ENCODE measurements at regions not wholly inside any gene's neighbourhood (a gene's known extent, or its start where the extent isn't known, plus 50 kb on each side); places are given as distances from the start of the nearest gene placed in this dataset.

DNA sequence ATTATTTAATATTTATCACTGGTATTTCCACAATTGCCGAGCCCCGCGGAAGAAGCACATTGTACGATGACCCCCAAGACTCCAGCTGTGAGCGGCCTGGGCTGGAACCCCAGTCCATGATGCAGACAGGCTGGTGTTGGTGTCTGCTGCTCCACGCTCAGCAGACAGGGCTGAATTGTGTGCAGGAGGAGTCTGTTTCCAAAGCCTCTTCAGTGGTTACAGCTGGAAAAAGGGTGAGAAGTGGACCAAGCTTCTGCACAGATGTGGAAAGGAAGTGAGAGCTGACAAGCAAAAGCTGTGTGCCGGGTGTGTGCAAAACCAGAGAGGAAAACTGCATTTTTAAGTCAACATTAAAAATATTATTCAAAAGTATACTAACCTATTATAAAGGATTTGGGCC lies 500.4 kb downstream of the GALR1 start:
- TF ChIP-seq, protein P1, sequence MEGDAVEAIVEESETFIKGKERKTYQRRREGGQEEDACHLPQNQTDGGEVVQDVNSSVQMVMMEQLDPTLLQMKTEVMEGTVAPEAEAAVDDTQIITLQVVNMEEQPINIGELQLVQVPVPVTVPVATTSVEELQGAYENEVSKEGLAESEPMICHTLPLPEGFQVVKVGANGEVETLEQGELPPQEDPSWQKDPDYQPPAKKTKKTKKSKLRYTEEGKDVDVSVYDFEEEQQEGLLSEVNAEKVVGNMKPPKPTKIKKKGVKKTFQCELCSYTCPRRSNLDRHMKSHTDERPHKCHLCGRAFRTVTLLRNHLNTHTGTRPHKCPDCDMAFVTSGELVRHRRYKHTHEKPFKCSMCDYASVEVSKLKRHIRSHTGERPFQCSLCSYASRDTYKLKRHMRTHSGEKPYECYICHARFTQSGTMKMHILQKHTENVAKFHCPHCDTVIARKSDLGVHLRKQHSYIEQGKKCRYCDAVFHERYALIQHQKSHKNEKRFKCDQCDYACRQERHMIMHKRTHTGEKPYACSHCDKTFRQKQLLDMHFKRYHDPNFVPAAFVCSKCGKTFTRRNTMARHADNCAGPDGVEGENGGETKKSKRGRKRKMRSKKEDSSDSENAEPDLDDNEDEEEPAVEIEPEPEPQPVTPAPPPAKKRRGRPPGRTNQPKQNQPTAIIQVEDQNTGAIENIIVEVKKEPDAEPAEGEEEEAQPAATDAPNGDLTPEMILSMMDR (conservative IDR thresholded peaks at IDR 0.05; ENCODE audit: low read depth, low read length) = no peak
- DNase-seq (ENCODE audit: low read depth) = no peak
- no peak overlapping the region for H3K4me3 ChIP-seq (ENCODE audit: low read depth, low read length)

DNA sequence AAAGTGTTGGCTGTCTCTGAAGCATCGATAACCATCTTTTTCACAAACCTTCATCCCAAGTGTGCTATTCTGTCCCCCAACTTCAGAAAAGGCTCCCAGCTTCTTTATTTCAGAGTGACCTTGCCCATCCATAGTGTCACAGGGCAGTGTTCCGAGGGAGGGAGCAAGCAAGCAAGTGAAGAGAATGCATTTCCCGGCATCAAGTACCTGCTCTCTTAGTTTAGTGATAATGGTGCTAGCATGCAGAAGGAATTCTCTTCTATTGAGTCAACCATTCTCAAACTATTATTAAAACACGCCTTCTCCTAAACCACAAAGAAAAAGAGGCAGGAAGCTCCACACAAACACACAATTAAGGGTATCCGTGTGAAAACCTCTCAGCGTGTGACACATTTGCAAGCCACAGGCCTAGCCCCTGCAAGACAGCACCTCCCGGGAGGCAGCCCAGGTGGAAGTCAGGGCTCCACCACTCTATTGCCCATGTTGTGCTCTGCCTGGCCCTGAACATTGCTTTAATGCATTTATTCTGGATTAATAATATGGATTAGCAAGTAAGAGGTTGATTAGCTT lies 504.9 kb downstream of the GALR1 start:
- no peak for DNase-seq (ENCODE audit: low read depth)
- TF ChIP-seq, protein P1 (conservative IDR thresholded peaks at IDR 0.05; ENCODE audit: low read depth, low read length) = no peak

DNA sequence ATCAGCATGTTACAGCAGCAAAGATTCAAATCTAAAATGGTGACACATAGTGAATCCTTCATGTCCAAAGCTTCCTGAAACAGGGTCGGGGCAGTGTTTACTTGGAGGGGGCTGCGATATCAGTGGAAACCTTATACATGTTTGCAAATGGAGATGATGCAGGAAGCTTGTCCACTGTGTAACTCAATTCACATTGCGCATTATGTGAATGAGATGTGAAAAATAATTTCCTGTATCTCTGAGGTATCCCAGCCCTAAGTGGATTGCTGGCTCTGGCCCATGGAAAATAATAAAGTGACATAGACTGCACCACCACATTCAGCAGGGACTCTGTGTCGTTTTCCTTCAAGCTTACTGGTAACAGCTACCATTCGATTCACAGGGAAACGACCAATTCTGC lies 505.5 kb downstream of the GALR1 start:
- no peak for DNase-seq (ENCODE audit: low read depth)
- no peak overlapping the region for H3K4me3 ChIP-seq (ENCODE audit: low read depth, low read length)
- TF ChIP-seq, protein P1 (conservative IDR thresholded peaks at IDR 0.05; ENCODE audit: low read depth, low read length) = no peak

More for the DNA sequence above, 504.9 kb downstream of the GALR1 start:
- H3K4me3 ChIP-seq (ENCODE audit: low read depth, low read length) = no peak overlapping the region

DNA sequence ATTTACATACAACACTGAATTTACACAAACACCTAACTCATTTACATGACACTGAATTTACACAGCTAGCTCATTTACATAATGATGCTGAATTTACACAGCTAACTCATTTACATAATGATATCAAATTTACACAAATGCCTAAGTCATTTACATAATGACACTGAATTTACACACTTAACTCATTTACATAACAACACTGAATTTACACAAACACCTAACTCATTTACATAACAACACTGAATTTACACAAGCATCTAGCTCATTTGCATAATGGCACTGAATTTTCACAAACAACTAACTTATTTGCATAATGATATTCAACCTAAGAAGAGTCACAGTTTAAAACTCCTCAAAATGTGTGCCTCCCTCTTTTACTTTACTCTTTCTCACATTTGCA lies 511.7 kb downstream of the GALR1 start:
- H3K4me3 ChIP-seq (ENCODE audit: low read depth, low read length) = no peak overlapping the region
- no peak for DNase-seq (ENCODE audit: low read depth)
- TF ChIP-seq, protein P1 (conservative IDR thresholded peaks at IDR 0.05; ENCODE audit: low read depth, low read length) = no peak

DNA sequence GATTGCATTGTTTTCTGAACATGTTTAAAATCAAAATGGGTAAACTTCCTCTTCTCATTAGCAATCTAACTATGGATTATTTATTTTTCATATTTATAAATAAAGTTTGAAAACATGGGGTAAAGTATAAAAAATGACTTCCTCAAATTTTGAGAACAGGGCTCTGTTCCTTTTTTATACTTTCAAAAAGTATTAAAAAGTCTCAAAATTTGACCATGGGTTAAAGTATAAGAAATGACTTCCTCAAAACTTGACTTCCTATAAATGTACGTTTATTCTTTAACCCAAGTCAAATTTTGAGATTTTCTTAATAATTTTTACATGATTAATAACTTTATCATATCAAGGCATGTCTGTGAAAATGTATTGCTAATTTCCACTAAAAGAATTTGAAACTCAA lies 512.4 kb downstream of the GALR1 start:
- TF ChIP-seq, protein P1 (conservative IDR thresholded peaks at IDR 0.05; ENCODE audit: low read depth, low read length) = no peak
- H3K4me3 ChIP-seq (ENCODE audit: low read depth, low read length) = no peak overlapping the region
- no peak for DNase-seq (ENCODE audit: low read depth)

DNA sequence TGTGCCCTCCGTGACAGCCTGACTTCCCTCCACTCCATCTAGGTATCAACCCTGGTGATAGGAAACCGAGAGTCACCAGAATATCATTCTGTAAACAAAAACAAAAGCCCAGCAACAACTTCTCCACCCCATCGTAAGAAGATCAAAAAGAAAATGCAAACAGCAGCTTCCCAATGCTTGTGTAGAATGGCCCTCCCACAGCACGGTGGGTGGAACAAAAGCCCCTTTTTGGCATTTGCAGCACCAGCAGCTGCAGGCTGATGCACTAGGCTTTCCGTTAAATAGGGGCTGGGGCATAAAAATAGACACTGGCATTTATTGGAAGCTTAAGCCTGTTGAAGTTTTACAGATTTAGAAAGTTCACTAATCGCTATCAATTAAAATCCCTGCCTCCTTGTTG lies 513.0 kb downstream of the GALR1 start:
- TF ChIP-seq, protein P1 (conservative IDR thresholded peaks at IDR 0.05; ENCODE audit: low read depth, low read length) = no peak
- no peak overlapping the region for H3K4me3 ChIP-seq (ENCODE audit: low read depth, low read length)
- DNase-seq (ENCODE audit: low read depth) = no peak

DNA sequence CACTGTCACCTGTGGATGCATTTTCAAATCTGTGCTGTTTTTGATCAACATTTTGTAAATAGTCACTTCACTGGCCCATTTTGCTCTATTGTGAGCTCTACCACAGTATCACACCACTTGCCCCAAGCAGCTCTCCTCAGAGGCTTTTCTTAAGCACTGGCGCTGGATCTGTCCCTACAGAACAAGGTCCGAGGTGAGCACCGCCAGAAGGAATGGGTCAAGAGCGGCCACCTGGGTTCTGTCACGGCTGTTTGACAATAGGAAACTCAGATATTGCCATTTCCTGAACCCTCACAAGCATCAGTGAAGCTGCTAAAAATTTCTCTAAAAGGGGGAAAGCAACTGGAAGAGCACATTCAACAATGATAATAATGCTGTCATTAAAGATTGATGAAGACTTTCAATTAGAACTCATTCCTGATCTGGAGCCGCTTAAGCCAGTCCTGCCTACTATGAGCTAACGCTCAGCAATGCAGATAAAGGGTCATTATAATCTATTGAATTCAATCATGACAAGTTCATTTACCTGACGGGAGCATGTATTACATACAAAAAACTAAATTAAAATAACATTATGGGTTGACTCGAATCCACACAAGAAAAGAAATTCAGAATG lies 514.0 kb downstream of the GALR1 start:
- no peak overlapping the region for H3K4me3 ChIP-seq (ENCODE audit: low read depth, low read length)
- no peak for DNase-seq (ENCODE audit: low read depth)
- TF ChIP-seq, protein P1 (conservative IDR thresholded peaks at IDR 0.05; ENCODE audit: low read depth, low read length) = no peak
